Suprapubic skin (tissue), 4 donors: ENCODE measurements at regions not wholly inside any gene's neighbourhood (a gene's known extent, or its start where the extent isn't known, plus 50 kb on each side); places are given as distances from the start of the nearest gene placed in this dataset.

ENCODE experiments used
- DNase-seq, 2 donors: peaks; one replicate each; pipeline ENCODE4 v3.0.0-alpha.2; 2019; ENCODE audit warnings: low spot score in 2 of 2
- H3K27ac ChIP-seq: fragments of 200-600 bp; sonication (generic); one replicate; pipeline ENCODE4 v1.5.1; 2019
- H3K27me3 ChIP-seq: fragments of 200-600 bp; sonication (generic); one replicate; pipeline ENCODE4 v1.5.1; 2019
- H3K36me3 ChIP-seq: fragments of 200-600 bp; sonication (generic); one replicate; pipeline ENCODE4 v1.5.1; 2019
- H3K4me1 ChIP-seq: fragments of 200-600 bp; sonication (generic); one replicate; pipeline ENCODE4 v1.5.1; 2019
- H3K4me3 ChIP-seq: fragments of 200-600 bp; sonication (generic); one replicate; pipeline ENCODE4 v1.5.1; 2019; ENCODE audit warnings: mild to moderate bottlenecking
- H3K9me3 ChIP-seq: fragments of 200-600 bp; sonication (generic); one replicate; pipeline ENCODE4 v1.5.1; 2019
- CTCF ChIP-seq, 2 donors: fragments of 200-600 bp in 1 of 2; fragments of 450-650 bp in 1 of 2; sonication (generic) in 1 of 2; IDR thresholded peaks; one replicate each; pipeline ENCODE4 v1.5.1; 2016 to 2019; ENCODE audit warnings: antibody characterized with exemption in 2 of 2, mild to moderate bottlenecking in 1 of 2, moderate library complexity in 1 of 2
- EP300 ChIP-seq: sonication (generic); formaldehyde crosslinking; IDR thresholded peaks from one replicate; pipeline ENCODE4 v1.6.1; 2017; ENCODE audit warnings: antibody characterized with exemption
- POLR2A ChIP-seq, 2 donors: fragments of 450-650 bp; IDR thresholded peaks; one replicate each; pipeline ENCODE4 v1.6.1; 2017; ENCODE audit warnings: antibody characterized with exemption in 2 of 2, mild to moderate bottlenecking in 2 of 2, moderate library complexity in 2 of 2
- POLR2AphosphoS5 ChIP-seq, 3 donors: sonication (generic); formaldehyde crosslinking; IDR thresholded peaks; one replicate each; pipeline ENCODE4 v1.6.1; 2017; ENCODE audit warnings: antibody characterized with exemption in 3 of 3
- WGBS: methylation state at CpG from one replicate; pipeline ENCODE4 v1.1.5; 2018; 5-methylcytosine and 5-hydroxymethylcytosine counted together

- no peak overlapping the region for H3K27ac ChIP-seq
- no peak overlapping the region for H3K4me3 ChIP-seq
- WGBS = 66% methylated on average over 4 of the region's 4 CpGs
- H3K4me1 ChIP-seq = peaks cover 12% of the 10 kb centered on the region
- TF ChIP-seq EP300 = no peak
- no peak for TF ChIP-seq CTCF (IDR thresholded peaks at IDR 0.05)
- TF ChIP-seq POLR2A (IDR thresholded peaks at IDR 0.05) = no peak
- no peak for TF ChIP-seq POLR2AphosphoS5 (IDR thresholded peaks at IDR 0.05)
- H3K27me3 ChIP-seq = no peaks in the 10 kb centered on the region
- no peak for DNase-seq
- H3K36me3 ChIP-seq = no peaks in the 10 kb centered on the region
- H3K9me3 ChIP-seq = no peaks in the 10 kb centered on the region
Observed at GRCh38 chr12:24057920-24058476, 108.5 kb upstream of the SOX5 start.

- no peak overlapping the region for H3K27ac ChIP-seq
Observed at GRCh38 chr12:24055747-24056146, 106.3 kb upstream of the SOX5 start.

GRCh38 chr12:24054416-24054815 is 104.9 kb upstream of the SOX5 start:
- Histone ChIP-seq H3K27ac (no peak overlapping the region), H3K4me1 (peaks cover 8% of the 10 kb centered on the region), H3K27me3 (no peaks in the 10 kb centered on the region), H3K4me3 (no peak overlapping the region), H3K36me3 (no peaks in the 10 kb centered on the region), H3K9me3 (no peaks in the 10 kb centered on the region)
- 63% methylated on average over 3 of the region's 3 CpGs for WGBS
- no peak for TF ChIP-seq EP300
- TF ChIP-seq POLR2AphosphoS5 (IDR thresholded peaks at IDR 0.05) = no peak
- TF ChIP-seq POLR2A (IDR thresholded peaks at IDR 0.05) = no peak
- TF ChIP-seq CTCF (IDR thresholded peaks at IDR 0.05) = no peak
- DNase-seq = no peak

More at GRCh38 chr12:24055747-24056146, 106.3 kb upstream of the SOX5 start:
- no peak for DNase-seq
- H3K27me3 ChIP-seq = no peaks in the 10 kb centered on the region
- no peaks in the 10 kb centered on the region for H3K36me3 ChIP-seq
- TF ChIP-seq CTCF (IDR thresholded peaks at IDR 0.05) = no peak
- no peak for TF ChIP-seq EP300
- TF ChIP-seq POLR2A (IDR thresholded peaks at IDR 0.05) = no peak
- TF ChIP-seq POLR2AphosphoS5 (IDR thresholded peaks at IDR 0.05) = no peak
- H3K4me3 ChIP-seq = no peak overlapping the region
- peaks cover 8% of the 10 kb centered on the region for H3K4me1 ChIP-seq
- 73% methylated on average over 1 of the region's 1 CpG for WGBS
- no peaks in the 10 kb centered on the region for H3K9me3 ChIP-seq

- WGBS = 66% methylated on average over 3 of the region's 3 CpGs
- H3K27me3 ChIP-seq = no peaks in the 10 kb centered on the region
- H3K9me3 ChIP-seq = no peaks in the 10 kb centered on the region
- no peak for DNase-seq
- no peak overlapping the region for H3K27ac ChIP-seq
- H3K4me3 ChIP-seq = no peak overlapping the region
- TF ChIP-seq POLR2AphosphoS5 (IDR thresholded peaks at IDR 0.05) = no peak
- no peak for TF ChIP-seq POLR2A (IDR thresholded peaks at IDR 0.05)
- TF ChIP-seq CTCF (IDR thresholded peaks at IDR 0.05) = no peak
- TF ChIP-seq EP300 = no peak
- H3K4me1 ChIP-seq = peaks cover 8% of the 10 kb centered on the region
- no peaks in the 10 kb centered on the region for H3K36me3 ChIP-seq
Observed at GRCh38 chr12:24049728-24050127, 100.3 kb upstream of the SOX5 start.

GRCh38 chr12:24049101-24049500 is 99.6 kb upstream of the SOX5 start:
- H3K36me3 ChIP-seq = no peaks in the 10 kb centered on the region
- H3K4me1 ChIP-seq = peaks cover 4% of the 10 kb centered on the region
- no peak for DNase-seq
- TF ChIP-seq CTCF (IDR thresholded peaks at IDR 0.05) (no peak), POLR2A (IDR thresholded peaks at IDR 0.05) (no peak), EP300 (no peak), POLR2AphosphoS5 (IDR thresholded peaks at IDR 0.05) (no peak)
- H3K27me3 ChIP-seq = no peaks in the 10 kb centered on the region
- H3K27ac ChIP-seq = no peak overlapping the region
- H3K9me3 ChIP-seq = no peaks in the 10 kb centered on the region
- H3K4me3 ChIP-seq = no peak overlapping the region
- 85% methylated on average over 3 of the region's 3 CpGs for WGBS
